Left lung (tissue), 4 donors: ENCODE measurements at regions not wholly inside any gene's neighbourhood (a gene's known extent, or its start where the extent isn't known, plus 50 kb on each side); places are given as distances from the start of the nearest gene placed in this dataset.

Source experiments
- ATAC-seq: fragments of 200-7000 bp; cut with Tn5 transposase; one replicate; pipeline ENCODE4 v1.9.1; 2020; ENCODE audit warnings: moderate library complexity
- DNase-seq, 4 donors: peaks; one replicate each; pipeline ENCODE4 v3.0.0-alpha.2; 2013 to 2020
- H3K27ac ChIP-seq, 2 donors: fragments of 200-600 bp; sonication (generic) in 1 of 2; one replicate each; pipeline versions ENCODE4 v1.5.0 to v1.8.0; 2020 to 2021
- H3K27me3 ChIP-seq, 2 donors: fragments of 200-600 bp; sonication (generic) in 1 of 2; one replicate each; pipeline versions ENCODE4 v1.5.0 to v1.8.0; 2020 to 2021
- H3K36me3 ChIP-seq, 2 donors: fragments of 200-600 bp; sonication (generic) in 1 of 2; one replicate each; pipeline versions ENCODE4 v1.5.0 to v1.8.0; 2020 to 2021
- H3K4me1 ChIP-seq, 2 donors: fragments of 200-600 bp; one replicate each; pipeline ENCODE4 v1.8.0; 2021
- H3K4me3 ChIP-seq, 2 donors: fragments of 200-600 bp; sonication (generic) in 1 of 2; one replicate each; pipeline versions ENCODE4 v1.5.0 to v1.8.0; 2020 to 2021; ENCODE audit warnings: mild to moderate bottlenecking in 1 of 2
- H3K9me3 ChIP-seq, 2 donors: fragments of 200-600 bp; sonication (generic) in 1 of 2; one replicate each; pipeline versions ENCODE4 v1.5.0 to v1.8.0; 2020 to 2021
- CTCF ChIP-seq, 2 donors: fragments of 200-600 bp; sonication (generic) in 1 of 2; IDR thresholded peaks; one replicate each; pipeline versions ENCODE4 v1.5.0 to v1.8.0; 2021; ENCODE audit warnings: antibody characterized with exemption in 2 of 2
- intact Hi-C, 2 donors: fragments of 100-400 bp; cut with DNase I; formaldehyde crosslinking; loops; one replicate each; pipeline versions ENCODE4 v1.11.2 to v1.14.2; 2022
- donor health status: DM: no; HTN: yes; CAD: no.
- donor health status: DM: no; HTN: no; CAD: no.

- peak; percentile 37 for ATAC-seq
- H3K9me3 ChIP-seq: no peaks in the 10 kb centered on the region
- no peaks in the 10 kb centered on the region for H3K27me3 ChIP-seq
- TF ChIP-seq CTCF (IDR thresholded peaks at IDR 0.05): no peak
- peaks cover 0 to 17% of the 10 kb centered on the region in 2 donors for H3K4me1 ChIP-seq
- peak overlapping the region in 1 of 2 donors; percentile 26 for H3K27ac ChIP-seq
- no peak overlapping the region for H3K4me3 ChIP-seq
- H3K36me3 ChIP-seq: no peaks in the 10 kb centered on the region
- DNase-seq: no peak
- intact Hi-C loops: no loop called here
Measured at GRCh38 chr13:33340631-33341030, 55.1 kb upstream of the STARD13 start.

- Histone ChIP-seq H3K4me3 (no peak overlapping the region), H3K4me1 (peaks cover 0 to 17% of the 10 kb centered on the region in 2 donors), H3K9me3 (no peaks in the 10 kb centered on the region), H3K36me3 (no peaks in the 10 kb centered on the region), H3K27me3 (no peaks in the 10 kb centered on the region), H3K27ac (no peak overlapping the region)
- intact Hi-C loops: no loop called here
- DNase-seq: no peak
- TF ChIP-seq CTCF (IDR thresholded peaks at IDR 0.05): no peak
- peak; percentile 56 for ATAC-seq
Measured at GRCh38 chr13:33341861-33342452, 56.4 kb upstream of the STARD13 start.

- TF ChIP-seq CTCF (IDR thresholded peaks at IDR 0.05): no peak
- DNase-seq: no peak
- intact Hi-C loops: no loop called here
- H3K9me3 ChIP-seq: no peaks in the 10 kb centered on the region
- no peak overlapping the region for H3K4me3 ChIP-seq
- ATAC-seq: no peak
- peaks cover 0 to 29% of the 10 kb centered on the region in 2 donors for H3K4me1 ChIP-seq
- peaks cover 0 to 17% of the 10 kb centered on the region in 2 donors for H3K27me3 ChIP-seq
- no peaks in the 10 kb centered on the region for H3K36me3 ChIP-seq
- H3K27ac ChIP-seq: no peak overlapping the region
Measured at GRCh38 chr13:33345842-33346241, 60.3 kb upstream of the STARD13 start.

GRCh38 chr13:33347861-33348260, 62.3 kb upstream of the STARD13 start:
- no peak for DNase-seq
- intact Hi-C loops: no loop called here
- H3K27ac ChIP-seq: no peak overlapping the region
- no peak for TF ChIP-seq CTCF (IDR thresholded peaks at IDR 0.05)
- ATAC-seq: no peak
- no peak overlapping the region for H3K4me3 ChIP-seq
- H3K9me3 ChIP-seq: no peaks in the 10 kb centered on the region
- H3K36me3 ChIP-seq: no peaks in the 10 kb centered on the region
- peaks cover 0 to 17% of the 10 kb centered on the region in 2 donors for H3K27me3 ChIP-seq
- peaks cover 0 to 40% of the 10 kb centered on the region in 2 donors for H3K4me1 ChIP-seq

- no peak for TF ChIP-seq CTCF (IDR thresholded peaks at IDR 0.05)
- Histone ChIP-seq H3K36me3 (no peaks in the 10 kb centered on the region), H3K4me1 (peaks cover 0 to 43% of the 10 kb centered on the region in 2 donors), H3K4me3 (no peak overlapping the region), H3K27me3 (peaks cover 0 to 17% of the 10 kb centered on the region in 2 donors), H3K9me3 (no peaks in the 10 kb centered on the region), H3K27ac (no peak overlapping the region)
- DNase-seq: no peak
- no peak for ATAC-seq
- intact Hi-C loops: no loop called here
Measured at GRCh38 chr13:33348366-33348765, 62.8 kb upstream of the STARD13 start.
